ENCODE measurements at regions not wholly inside any gene's neighbourhood (a gene's known extent, or its start where the extent isn't known, plus 50 kb on each side); places are given as distances from the start of the nearest gene placed in this dataset.

DNA sequence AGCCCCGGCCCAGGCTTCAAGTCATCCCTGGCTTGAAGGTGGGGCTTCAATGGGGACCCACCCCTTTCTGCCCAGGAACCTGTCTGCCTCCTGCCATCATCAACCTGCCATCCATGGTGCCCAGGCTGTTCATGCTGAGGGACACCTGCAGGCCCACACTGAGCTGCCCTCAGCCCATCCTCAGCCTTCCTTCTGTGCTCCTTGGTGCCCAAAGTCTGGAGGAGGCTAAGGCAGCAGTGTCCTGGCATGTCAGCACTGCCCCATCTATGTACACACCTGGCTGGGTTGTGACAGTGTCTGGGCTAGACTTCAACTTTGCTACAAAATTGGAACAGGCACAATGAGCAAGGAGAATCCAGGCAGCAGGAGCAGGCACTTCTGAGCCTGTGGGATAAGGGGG is 745.3 kb upstream of the EPHA6 start:
- no peak for DNase-seq (ENCODE audit: low read depth)

DNA sequence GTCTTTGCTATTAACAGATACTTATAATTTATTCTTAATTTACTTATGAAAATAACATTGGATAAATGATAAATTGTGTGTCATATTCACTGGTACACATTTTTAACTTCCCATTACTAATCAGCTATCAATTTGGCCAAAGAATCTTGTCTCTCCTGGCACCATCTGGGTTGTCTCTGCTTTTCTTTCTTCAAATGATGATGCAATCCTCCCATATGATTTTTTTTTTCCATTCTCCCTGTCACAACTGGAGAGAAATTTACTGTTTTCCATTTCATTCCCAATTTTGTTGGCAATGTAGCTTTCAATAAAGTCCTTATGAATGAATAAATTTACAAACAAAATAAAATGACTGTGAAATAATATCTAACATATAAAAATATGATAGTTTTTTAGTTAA is 743.7 kb upstream of the EPHA6 start:
- no peak for DNase-seq (ENCODE audit: low read depth)

DNA sequence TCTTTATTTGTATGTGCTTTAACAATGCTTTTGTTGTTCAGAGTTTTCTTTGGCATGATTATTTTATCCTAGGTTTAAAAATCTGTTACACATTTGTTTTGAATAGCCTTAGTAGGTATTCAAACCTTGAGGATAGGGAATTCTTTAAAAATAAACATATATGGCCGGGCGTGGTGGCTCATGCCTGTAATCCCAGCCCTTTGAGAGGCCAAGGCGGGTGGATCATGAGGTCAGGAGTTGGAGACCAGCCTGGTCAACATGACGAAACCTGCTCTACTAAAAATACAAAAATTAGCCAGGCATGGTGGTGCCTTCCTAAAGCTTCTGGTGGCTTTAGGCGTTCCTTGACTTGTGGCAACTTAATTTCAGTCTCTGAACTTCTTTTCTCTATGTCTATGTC is 743.3 kb upstream of the EPHA6 start:
- no peak for DNase-seq (ENCODE audit: low read depth)

DNA sequence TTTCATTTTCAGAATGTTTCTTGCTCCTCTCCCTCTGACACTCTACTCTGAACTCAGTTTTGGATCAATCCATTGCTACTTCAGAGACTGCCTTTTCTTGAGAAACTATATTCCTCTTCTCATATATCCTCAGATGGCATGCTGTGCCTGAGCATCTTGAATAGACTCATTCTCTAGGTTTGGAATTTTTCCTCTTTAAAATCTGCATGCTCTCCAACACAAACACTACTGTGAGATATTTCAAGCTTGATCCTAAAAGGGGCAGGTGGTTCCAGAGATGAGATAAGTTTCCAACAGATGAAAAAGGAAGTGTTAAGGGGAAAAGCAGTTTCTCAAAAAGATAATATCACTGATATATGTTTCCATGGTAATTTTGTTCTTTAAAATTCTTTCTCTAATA is 742.2 kb upstream of the EPHA6 start:
- DNase-seq (ENCODE audit: low read depth), result no peak

DNA sequence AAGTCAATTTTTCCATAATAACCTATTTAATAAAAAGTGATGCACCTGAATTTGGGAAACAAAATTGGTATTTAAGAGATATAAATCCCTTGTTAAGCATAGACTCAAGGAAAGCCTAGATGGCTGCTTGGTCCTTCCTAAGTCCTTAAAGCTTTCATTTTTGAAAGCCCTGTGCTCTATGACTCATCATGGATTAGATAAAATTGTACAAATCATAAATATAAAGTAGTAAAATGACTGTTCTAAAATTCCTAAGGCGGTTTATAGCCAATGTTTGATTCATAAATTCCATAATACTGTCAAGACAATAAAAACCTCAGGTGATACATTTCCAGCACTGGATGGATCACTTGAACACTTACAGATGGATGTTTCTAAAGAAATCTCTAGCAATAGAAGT is 730.8 kb upstream of the EPHA6 start:
- no peak for DNase-seq (ENCODE audit: low read depth)

DNA sequence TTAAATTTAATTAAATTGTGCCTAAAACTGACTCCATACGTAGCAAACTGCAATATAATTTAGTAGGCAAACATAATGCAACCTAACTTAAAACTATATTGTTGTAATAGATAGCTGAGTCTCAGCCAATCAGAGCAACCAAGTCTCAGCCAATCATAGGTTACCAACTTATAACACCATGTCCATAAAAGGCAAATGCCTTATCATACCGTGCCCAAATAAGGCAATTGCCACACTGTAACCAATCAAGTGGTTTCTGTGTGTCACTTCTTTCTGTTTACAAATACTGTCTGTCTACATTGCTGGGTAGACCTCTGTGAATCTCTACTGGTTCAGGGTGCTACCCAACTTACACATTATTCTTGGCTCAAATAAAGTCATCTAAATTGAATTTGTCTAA is 728.4 kb upstream of the EPHA6 start:
- no peak for DNase-seq (ENCODE audit: low read depth)

DNA sequence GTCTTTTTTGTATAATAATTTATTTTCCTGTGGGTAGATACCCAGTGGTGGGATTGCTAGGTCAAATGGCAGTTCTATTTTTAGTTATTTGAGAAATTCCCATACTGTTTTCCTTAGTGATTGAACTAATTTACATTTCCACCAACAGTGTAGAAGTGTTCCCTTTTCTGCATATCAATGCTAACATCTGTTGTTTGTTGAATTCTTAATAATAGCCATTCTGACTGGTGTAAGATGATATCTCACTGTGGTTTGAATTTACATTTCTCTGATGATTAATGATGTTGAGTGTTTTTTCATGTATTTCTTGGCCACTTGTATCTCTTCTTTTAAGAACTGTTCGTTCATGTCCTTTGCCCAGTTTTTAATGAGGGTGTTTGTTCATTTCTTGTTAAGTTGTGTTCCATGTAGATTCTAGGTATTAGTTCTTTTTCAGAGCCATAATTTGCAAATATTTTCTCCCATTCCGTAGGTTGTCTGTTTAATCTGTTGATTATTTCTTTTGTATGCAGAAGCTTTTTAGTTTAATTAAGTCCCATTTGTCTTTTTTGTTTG is 713.3 kb upstream of the EPHA6 start:
- no peak for DNase-seq (ENCODE audit: low read depth)

DNA sequence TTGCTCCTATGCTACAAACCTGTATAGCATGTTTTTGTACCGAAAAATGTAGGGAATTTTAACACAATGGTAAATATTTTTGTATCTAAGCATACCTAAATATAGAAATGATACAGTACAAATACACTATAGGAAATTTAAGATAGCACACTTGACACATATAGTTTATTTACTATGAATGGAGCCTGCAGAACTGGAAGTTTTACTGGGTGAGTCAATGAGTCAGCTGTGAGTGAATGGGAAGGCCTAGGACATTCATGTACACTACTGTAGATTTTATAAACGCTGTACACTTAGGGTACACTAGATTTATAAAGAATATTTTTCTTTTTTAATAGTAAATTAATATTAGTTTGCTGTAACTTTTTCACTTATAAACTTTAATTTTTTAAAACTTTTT is 707.7 kb upstream of the EPHA6 start:
- no peak for DNase-seq (ENCODE audit: low read depth)

Measured in HT1080 (cell line).